ENCODE measurements at regions not wholly inside any gene's neighbourhood (a gene's known extent, or its start where the extent isn't known, plus 50 kb on each side); places are given as distances from the start of the nearest gene placed in this dataset.

- RAD21 ChIA-PET (ENCODE audit: low non-redundant PET in 1 of 2, low total read pairs in 2 of 2, uncharacterized antibody in 2 of 2, unreplicated experiment in 2 of 2): no interaction called here
- Histone ChIP-seq H3K79me2 (ENCODE audit: insufficient read depth, low read length) (no peaks in the 10 kb centered on the region), H4K20me1 (ENCODE audit: insufficient read depth) (no peaks in the 10 kb centered on the region), H3K9me3 (ENCODE audit: control insufficient read depth in 1 of 2, insufficient read depth in 1 of 2, low read depth in 1 of 2, low read length in 2 of 2) (no peaks in the 10 kb centered on the region), H3K4me2 (ENCODE audit: low read length) (no peak overlapping the region), H3K27ac (ENCODE audit: low read depth, low read length) (no peak overlapping the region), H3K36me3 (ENCODE audit: control insufficient read depth in 1 of 2, insufficient read depth in 2 of 2, low read length in 2 of 2) (no peaks in the 10 kb centered on the region), H3K27me3 (ENCODE audit: insufficient read depth, low read length) (no peaks in the 10 kb centered on the region), H3K4me3 (replicated peaks in 1 of 2; ENCODE audit: low read depth in 1 of 2, low read length in 2 of 2) (no peak overlapping the region), H3K9ac (ENCODE audit: low read length) (no peak overlapping the region), H2AFZ (ENCODE audit: low read depth, low read length, poor library complexity, severe bottlenecking) (no peak overlapping the region), H3K4me1 (ENCODE audit: control insufficient read depth in 1 of 2, insufficient read depth in 2 of 2, low read length in 2 of 2) (peaks cover 0 to 14% of the 10 kb centered on the region in 2 experiments; a peak in 3 of 4 replicates), H3K9me2 (ENCODE audit: insufficient read depth) (no peaks in the 10 kb centered on the region)
- no TSS peak for BruUV-seq (replicated peaks)
- intact Hi-C loops (cut with micrococcal nuclease): no loop called here
- ATAC-seq (no peak), DNase-seq (ENCODE audit: low read depth, low spot score) (no peak)
- TF ChIP-seq REST (IDR thresholded peaks at IDR 0.05; ENCODE audit: low read depth) (no peak), FOSL1 (IDR thresholded peaks at IDR 0.05; ENCODE audit: low read depth) (no peak), SRF (IDR thresholded peaks at IDR 0.05; ENCODE audit: low read depth) (no peak), CBX3 (IDR thresholded peaks at IDR 0.05; ENCODE audit: low read depth) (no peak), POLR2A (IDR thresholded peaks at IDR 0.05; ENCODE audit: borderline replicate concordance, extremely low read depth, insufficient read depth, insufficient read length) (no peak)
- CTCF ChIA-PET: interaction anchor here (0.6 kb wide), 1 partner anchor 395 kb away, joined by 3 read pairs; no protein-coding TSS in a partner anchor
- POLR2A ChIA-PET: no interaction called here
Measured at GRCh38 chr7:82567356-82567755, 123.8 kb upstream of the CACNA2D1 start.

GRCh38 chr7:82566752-82567151 is 123.2 kb upstream of the CACNA2D1 start:
- Histone ChIP-seq H3K4me2 (ENCODE audit: low read length) (no peak overlapping the region), H3K4me1 (ENCODE audit: control insufficient read depth in 1 of 2, insufficient read depth in 2 of 2, low read length in 2 of 2) (peaks cover 0 to 10% of the 10 kb centered on the region in 2 experiments; a peak in 3 of 4 replicates), H3K9me3 (ENCODE audit: control insufficient read depth in 1 of 2, insufficient read depth in 1 of 2, low read depth in 1 of 2, low read length in 2 of 2) (no peaks in the 10 kb centered on the region), H3K36me3 (ENCODE audit: control insufficient read depth in 1 of 2, insufficient read depth in 2 of 2, low read length in 2 of 2) (no peaks in the 10 kb centered on the region), H3K27me3 (ENCODE audit: insufficient read depth, low read length) (no peaks in the 10 kb centered on the region), H3K79me2 (ENCODE audit: insufficient read depth, low read length) (no peaks in the 10 kb centered on the region), H4K20me1 (ENCODE audit: insufficient read depth) (no peaks in the 10 kb centered on the region), H3K27ac (ENCODE audit: low read depth, low read length) (no peak overlapping the region), H3K9me2 (ENCODE audit: insufficient read depth) (no peaks in the 10 kb centered on the region), H3K4me3 (replicated peaks in 1 of 2; ENCODE audit: low read depth in 1 of 2, low read length in 2 of 2) (no peak overlapping the region), H3K9ac (ENCODE audit: low read length) (no peak overlapping the region), H2AFZ (ENCODE audit: low read depth, low read length, poor library complexity, severe bottlenecking) (no peak overlapping the region)
- ATAC-seq (no peak), DNase-seq (ENCODE audit: low read depth, low spot score) (no peak)
- no peak for TF ChIP-seq EZH2phosphoT487 (IDR thresholded peaks at IDR 0.05; ENCODE audit: borderline replicate concordance)
- no peak for TF ChIP-seq MAX (IDR thresholded peaks at IDR 0.05)
- ChIA-PET CTCF (no interaction called here), RAD21 (ENCODE audit: low non-redundant PET in 1 of 2, low total read pairs in 2 of 2, uncharacterized antibody in 2 of 2, unreplicated experiment in 2 of 2) (no interaction called here), POLR2A (no interaction called here)
- intact Hi-C loops (cut with micrococcal nuclease): no loop called here
- BruUV-seq (replicated peaks): no TSS peak
